OCI-LY1 (cell line): ENCODE measurements at regions not wholly inside any gene's neighbourhood (a gene's known extent, or its start where the extent isn't known, plus 50 kb on each side); places are given as distances from the start of the nearest gene placed in this dataset.

Experiments used
- H2AFZ ChIP-seq: fragments of 200-600 bp; sonication (generic), shearing (Covaris generic); 2 replicates; pipeline ENCODE4 v1.6.0; 2014; ENCODE audit warnings: antibody characterized with exemption, mild to moderate bottlenecking, low read length
- H3F3A ChIP-seq: fragments of 200-600 bp; sonication (generic), shearing (Covaris generic); 2 replicates; pipeline ENCODE4 v1.6.0; 2014; ENCODE audit warnings: mild to moderate bottlenecking, antibody characterized with exemption, low read length, moderate library complexity; ENCODE audit not compliant: insufficient read depth
- H3K27ac ChIP-seq: fragments of 200-600 bp; sonication (generic); 2 replicates; pipeline ENCODE4 v1.5.1; 2014; ENCODE audit warnings: low read length, mixed run types, mild to moderate bottlenecking, low read depth; ENCODE audit not compliant: poor library complexity, severe bottlenecking
- H3K27me3 ChIP-seq: fragments of 200-600 bp; sonication (generic); 2 replicates; pipeline ENCODE4 v1.6.0; 2014; ENCODE audit warnings: antibody characterized with exemption, mild to moderate bottlenecking, low read length, moderate library complexity; ENCODE audit not compliant: insufficient read depth
- H3K36me3 ChIP-seq: fragments of 200-600 bp; sonication (generic); 2 replicates; pipeline ENCODE4 v1.6.1; 2014; ENCODE audit warnings: mild to moderate bottlenecking, antibody characterized with exemption, low read length, moderate library complexity, mixed read lengths; ENCODE audit not compliant: insufficient read depth
- H3K4me1 ChIP-seq: fragments of 200-600 bp; sonication (generic); 2 replicates; pipeline ENCODE4 v1.5.1; 2014; ENCODE audit warnings: mild to moderate bottlenecking, low read length, moderate library complexity; ENCODE audit not compliant: insufficient read depth, severe bottlenecking
- H3K4me2 ChIP-seq: fragments of 200-600 bp; sonication (generic), shearing (Covaris generic); 2 replicates; pipeline ENCODE4 v1.6.1; 2014; ENCODE audit warnings: low read length
- H3K4me3 ChIP-seq: fragments of 200-600 bp; sonication (generic); 2 replicates; pipeline ENCODE4 v1.5.1; 2014; ENCODE audit warnings: low read length, low read depth, mild to moderate bottlenecking, mixed read lengths; ENCODE audit not compliant: poor library complexity, severe bottlenecking
- H3K79me2 ChIP-seq: fragments of 200-600 bp; shearing (Covaris generic); 2 replicates; pipeline ENCODE4 v1.6.1; 2016; ENCODE audit warnings: mixed run types, low read length, mixed read lengths; ENCODE audit not compliant: insufficient read depth
- H3K9ac ChIP-seq: fragments of 200-600 bp; sonication (generic), shearing (Covaris generic); 2 replicates; pipeline ENCODE4 v1.6.1; 2014; ENCODE audit warnings: mild to moderate bottlenecking, low read length, mixed read lengths
- H3K9me2 ChIP-seq: fragments of 200-600 bp; sonication (generic), shearing (Covaris generic); 2 replicates; pipeline ENCODE4 v1.6.1; 2014; ENCODE audit warnings: low read depth, mild to moderate bottlenecking, low read length, mixed read lengths
- H3K9me3 ChIP-seq: fragments of 200-600 bp; shearing (Covaris generic); 2 replicates; pipeline ENCODE4 v1.6.1; 2014; ENCODE audit warnings: low read length, mixed read lengths
- H4K20me1 ChIP-seq: fragments of 200-600 bp; sonication (generic), shearing (Covaris generic); 2 replicates; pipeline ENCODE4 v1.6.0; 2016; ENCODE audit warnings: mild to moderate bottlenecking, low read length; ENCODE audit not compliant: insufficient read depth
- EZH2 ChIP-seq: fragments of 200-600 bp; sonication (generic), shearing (Covaris generic); IDR thresholded peaks from 2 replicates; pipeline ENCODE4 v1.8.0; 2017; ENCODE audit warnings: borderline replicate concordance, mixed run types, mild to moderate bottlenecking, antibody characterized with exemption, low read length, moderate library complexity, mixed read lengths
- TF ChIP-seq, protein P1 (sequence below): fragments of 200-600 bp; sonication (generic), shearing (Covaris generic); IDR thresholded peaks from 2 replicates; pipeline ENCODE4 v1.5.1; 2017; ENCODE audit warnings: mild to moderate bottlenecking, antibody characterized with exemption, low read length, moderate library complexity, mixed read lengths

DNA sequence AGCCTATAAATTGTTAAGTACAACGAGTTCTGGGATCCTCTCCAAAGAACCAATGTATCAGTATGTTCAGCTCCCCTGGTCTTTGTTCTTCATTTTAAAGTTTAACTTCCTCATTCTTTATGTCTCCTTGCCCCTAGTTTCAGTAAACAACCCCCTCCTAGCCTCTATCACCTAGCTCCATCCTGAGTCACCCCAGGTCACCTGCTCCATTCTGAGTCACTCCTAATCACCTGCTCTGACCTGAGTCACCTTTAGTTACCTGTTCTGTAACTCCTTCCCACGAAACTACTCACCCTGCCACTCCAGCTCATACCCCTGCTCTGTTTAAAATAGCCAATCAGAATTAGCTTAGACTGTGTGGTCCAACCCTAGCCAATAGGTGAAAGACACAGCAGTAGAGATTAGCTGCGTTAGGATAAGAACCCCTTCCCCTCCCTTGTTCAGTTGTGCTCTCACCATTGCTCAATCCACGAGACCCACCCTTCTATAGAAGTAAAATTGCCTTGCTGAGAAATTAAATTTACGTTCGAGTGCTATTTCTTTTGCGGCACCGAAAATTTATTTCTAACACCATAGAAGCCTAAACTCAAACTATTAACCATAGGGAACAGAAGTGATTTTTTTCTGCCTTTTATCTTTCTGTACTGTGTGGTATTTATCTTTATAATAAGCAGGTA, 245.0 kb upstream of the ADAMTS9 start:
- Histone ChIP-seq H3K27ac (no peak overlapping the region), H3K9me3 (no peaks in the 10 kb centered on the region), H3K4me2 (no peak overlapping the region), H3K4me1 (no peaks in the 10 kb centered on the region), H3K79me2 (no peaks in the 10 kb centered on the region), H3K9me2 (no peaks in the 10 kb centered on the region), H2AFZ (no peak overlapping the region), H3K9ac (no peak overlapping the region), H3K27me3 (peaks cover 3% of the 10 kb centered on the region; the same call in 1 of the 2 replicates), H3K36me3 (no peaks in the 10 kb centered on the region), H3F3A (no peaks in the 10 kb centered on the region), H4K20me1 (no peaks in the 10 kb centered on the region), H3K4me3 (no peak overlapping the region)
- TF ChIP-seq, protein P1, sequence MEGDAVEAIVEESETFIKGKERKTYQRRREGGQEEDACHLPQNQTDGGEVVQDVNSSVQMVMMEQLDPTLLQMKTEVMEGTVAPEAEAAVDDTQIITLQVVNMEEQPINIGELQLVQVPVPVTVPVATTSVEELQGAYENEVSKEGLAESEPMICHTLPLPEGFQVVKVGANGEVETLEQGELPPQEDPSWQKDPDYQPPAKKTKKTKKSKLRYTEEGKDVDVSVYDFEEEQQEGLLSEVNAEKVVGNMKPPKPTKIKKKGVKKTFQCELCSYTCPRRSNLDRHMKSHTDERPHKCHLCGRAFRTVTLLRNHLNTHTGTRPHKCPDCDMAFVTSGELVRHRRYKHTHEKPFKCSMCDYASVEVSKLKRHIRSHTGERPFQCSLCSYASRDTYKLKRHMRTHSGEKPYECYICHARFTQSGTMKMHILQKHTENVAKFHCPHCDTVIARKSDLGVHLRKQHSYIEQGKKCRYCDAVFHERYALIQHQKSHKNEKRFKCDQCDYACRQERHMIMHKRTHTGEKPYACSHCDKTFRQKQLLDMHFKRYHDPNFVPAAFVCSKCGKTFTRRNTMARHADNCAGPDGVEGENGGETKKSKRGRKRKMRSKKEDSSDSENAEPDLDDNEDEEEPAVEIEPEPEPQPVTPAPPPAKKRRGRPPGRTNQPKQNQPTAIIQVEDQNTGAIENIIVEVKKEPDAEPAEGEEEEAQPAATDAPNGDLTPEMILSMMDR = no peak
- TF ChIP-seq EZH2 = no peak

DNA sequence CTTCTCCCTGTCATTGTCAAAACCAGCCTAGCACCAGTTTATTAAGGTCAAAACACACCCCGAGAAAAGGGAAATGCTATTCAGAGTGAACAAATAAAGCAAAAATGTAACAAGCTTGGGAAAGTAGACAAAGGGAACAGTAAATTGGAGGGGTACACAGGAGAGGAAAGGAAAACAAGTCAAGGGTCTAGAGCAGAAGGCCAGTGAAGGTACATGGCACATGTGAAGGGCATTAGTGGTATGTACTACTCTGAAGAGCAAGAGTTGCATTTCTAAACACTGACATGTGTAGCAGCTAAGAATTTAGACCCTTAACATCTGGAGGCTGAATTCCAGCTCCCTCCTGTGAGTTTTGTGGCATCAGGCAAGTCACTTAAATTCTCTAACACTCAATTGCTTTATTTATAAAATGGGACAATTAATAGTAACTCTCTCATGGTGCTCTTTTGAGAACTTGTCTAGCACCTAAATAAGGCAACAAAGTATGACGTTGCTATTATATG, 244.3 kb upstream of the ADAMTS9 start:
- H2AFZ ChIP-seq = no peak overlapping the region
- H3K79me2 ChIP-seq = no peaks in the 10 kb centered on the region
- TF ChIP-seq EZH2 = no peak
- TF ChIP-seq, protein P1 = no peak
- no peaks in the 10 kb centered on the region for H3K36me3 ChIP-seq
- no peak overlapping the region for H3K9ac ChIP-seq
- H3K4me2 ChIP-seq = no peak overlapping the region
- H3K4me1 ChIP-seq = no peaks in the 10 kb centered on the region
- H3K9me2 ChIP-seq = no peaks in the 10 kb centered on the region
- H3K27ac ChIP-seq = no peak overlapping the region
- no peak overlapping the region for H3K4me3 ChIP-seq
- no peaks in the 10 kb centered on the region for H4K20me1 ChIP-seq
- H3K9me3 ChIP-seq = no peaks in the 10 kb centered on the region
- H3F3A ChIP-seq = no peaks in the 10 kb centered on the region
- peaks cover 2% of the 10 kb centered on the region; the same call in 1 of the 2 replicates for H3K27me3 ChIP-seq

DNA sequence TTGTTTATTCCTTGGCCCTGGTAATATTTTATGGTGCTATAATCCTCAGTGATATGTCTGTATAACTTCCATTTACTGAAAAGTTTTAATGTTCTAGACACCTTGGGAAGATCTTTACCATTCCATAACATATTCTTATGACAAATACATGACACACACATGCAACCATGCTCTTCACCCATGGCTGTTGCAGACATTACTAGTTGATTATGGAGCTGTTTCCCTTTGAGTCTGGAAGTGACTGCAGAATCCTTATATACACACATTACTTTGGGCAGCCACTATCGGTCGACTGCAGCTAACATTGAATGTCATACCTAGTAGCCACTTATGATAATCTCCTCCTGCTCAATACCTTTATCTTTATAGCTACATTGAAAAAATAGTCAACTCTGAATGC, 243.1 kb upstream of the ADAMTS9 start:
- Histone ChIP-seq H3K4me3 (no peak overlapping the region), H2AFZ (no peak overlapping the region), H3K9ac (no peak overlapping the region), H4K20me1 (no peaks in the 10 kb centered on the region), H3K27me3 (no peaks in the 10 kb centered on the region), H3K27ac (no peak overlapping the region), H3K4me2 (no peak overlapping the region), H3K9me2 (no peaks in the 10 kb centered on the region), H3K79me2 (no peaks in the 10 kb centered on the region), H3K9me3 (no peaks in the 10 kb centered on the region), H3K4me1 (no peaks in the 10 kb centered on the region), H3F3A (no peaks in the 10 kb centered on the region), H3K36me3 (no peaks in the 10 kb centered on the region)
- TF ChIP-seq EZH2 = no peak
- TF ChIP-seq, protein P1 = no peak
